Stimulated activated naive B cell treated with anti-CD40 and anti-IgM and Interleukin-4, amounts not matched to agents 10 μg/mL and 1 μg/mL and 100 μg/mL, for 72 hours (primary cell): ENCODE measurements at regions not wholly inside any gene's neighbourhood (a gene's known extent, or its start where the extent isn't known, plus 50 kb on each side); places are given as distances from the start of the nearest gene placed in this dataset.

Source experiments
- ATAC-seq, 2 donors: fragments of 150-1000 bp; cut with Tn5 transposase; replicated peaks; 2 replicates each; pipeline ENCODE4 v1.10.0; 2021; ENCODE audit warnings: moderate library complexity in 1 of 2
- DNase-seq: peaks from one replicate; pipeline ENCODE4 v3.0.0; 2021
- H3K27ac Mint-ChIP-seq: one replicate; pipeline ENCODE4 v1.8.0; 2022; ENCODE audit warnings: mild to moderate bottlenecking, mixed read lengths
- H3K27me3 Mint-ChIP-seq, 2 donors: one replicate each; pipeline ENCODE4 v1.8.0; 2022; ENCODE audit warnings: mixed read lengths in 2 of 2
- H3K36me3 Mint-ChIP-seq, 2 donors: one replicate each; pipeline ENCODE4 v1.8.0; 2022; ENCODE audit warnings: mixed read lengths in 2 of 2, mild to moderate bottlenecking in 1 of 2
- H3K4me1 Mint-ChIP-seq, 2 donors: one replicate each; pipeline ENCODE4 v1.8.0; 2022; ENCODE audit warnings: mixed read lengths in 2 of 2, mild to moderate bottlenecking in 1 of 2
- H3K4me3 Mint-ChIP-seq, 2 donors: one replicate each; pipeline ENCODE4 v1.8.0; 2022; ENCODE audit warnings: mild to moderate bottlenecking in 2 of 2, mixed read lengths in 2 of 2, moderate library complexity in 1 of 2
- H3K9me3 Mint-ChIP-seq, 2 donors: one replicate each; pipeline ENCODE4 v1.8.0; 2022; ENCODE audit warnings: mixed read lengths in 2 of 2, mild to moderate bottlenecking in 1 of 2

GRCh38 chrX:39969819-39970504 is 127.8 kb downstream of the BCOR start:
- DNase-seq (no peak), ATAC-seq (no peak)
- Mint-ChIP-seq H3K4me3 (no peak overlapping the region), H3K27me3 (peaks cover 0 to 7% of the 10 kb centered on the region in 2 donors), H3K9me3 (peaks cover 5% of the 10 kb centered on the region in 2 donors), H3K4me1 (no peaks in the 10 kb centered on the region), H3K27ac (no peak overlapping the region), H3K36me3 (peaks cover 4% of the 10 kb centered on the region in 2 donors)

- no peak overlapping the region for H3K27ac Mint-ChIP-seq
- no peak for DNase-seq
- peaks cover 4% of the 10 kb centered on the region in 2 donors for H3K36me3 Mint-ChIP-seq
- no peaks in the 10 kb centered on the region for H3K4me1 Mint-ChIP-seq
- ATAC-seq: no peak
- no peak overlapping the region for H3K4me3 Mint-ChIP-seq
- H3K27me3 Mint-ChIP-seq: peaks cover 0 to 7% of the 10 kb centered on the region in 2 donors
- peaks cover 5% of the 10 kb centered on the region in 2 donors for H3K9me3 Mint-ChIP-seq
These were observed 126.0 kb downstream of the BCOR start for GRCh38 chrX:39971760-39972159.

DNA sequence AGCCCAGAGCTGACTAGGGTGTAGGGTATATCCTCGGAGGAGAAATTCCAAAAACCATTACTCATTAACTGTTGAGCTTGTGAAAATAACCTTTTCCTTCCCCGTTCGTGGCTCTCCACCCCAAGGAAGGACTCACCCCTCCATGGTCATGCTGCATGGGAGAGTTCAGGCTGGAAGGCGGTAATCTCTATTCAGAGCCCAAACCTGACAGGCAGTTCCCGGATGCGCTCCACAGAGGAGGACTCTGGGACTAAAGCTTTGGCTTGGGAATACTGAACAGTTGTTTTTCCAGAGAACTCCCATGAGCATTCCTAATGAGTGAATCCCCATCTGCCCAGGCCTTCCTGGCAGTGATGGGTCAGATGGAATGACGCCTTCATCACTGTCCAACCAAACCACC is 125.4 kb downstream of the BCOR start:
- no peak overlapping the region for H3K27ac Mint-ChIP-seq
- H3K4me1 Mint-ChIP-seq: no peaks in the 10 kb centered on the region
- H3K36me3 Mint-ChIP-seq: peaks cover 4% of the 10 kb centered on the region in 2 donors
- DNase-seq: no peak
- H3K27me3 Mint-ChIP-seq: peaks cover 0 to 7% of the 10 kb centered on the region in 2 donors
- ATAC-seq: no peak
- no peak overlapping the region for H3K4me3 Mint-ChIP-seq
- H3K9me3 Mint-ChIP-seq: peaks cover 5% of the 10 kb centered on the region in 2 donors

DNA sequence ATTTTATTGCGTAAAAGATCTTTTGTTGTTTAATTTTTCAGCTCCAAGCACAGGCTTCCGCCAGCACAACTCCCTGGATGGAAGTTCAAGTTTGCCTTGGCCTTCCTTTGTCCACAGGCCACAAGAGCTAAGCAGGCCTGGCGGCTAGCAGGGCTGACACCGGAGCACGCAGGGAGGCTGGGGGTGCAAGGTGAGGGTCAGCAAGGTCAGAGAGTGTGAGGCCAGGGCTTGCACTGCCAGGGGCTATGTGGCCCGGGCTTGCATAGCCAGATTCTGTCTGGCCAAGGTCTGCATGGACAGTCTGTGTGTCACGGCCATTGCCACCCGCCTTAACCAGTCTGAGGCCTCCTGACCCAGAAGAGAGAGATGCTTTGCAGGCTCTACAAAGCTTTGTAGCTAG is 123.9 kb downstream of the BCOR start:
- Mint-ChIP-seq H3K9me3 (peaks cover 5% of the 10 kb centered on the region in 2 donors), H3K36me3 (peaks cover 4% of the 10 kb centered on the region in 2 donors), H3K4me1 (no peaks in the 10 kb centered on the region), H3K27me3 (peaks cover 0 to 3% of the 10 kb centered on the region in 2 donors), H3K27ac (no peak overlapping the region), H3K4me3 (no peak overlapping the region)
- ATAC-seq (no peak), DNase-seq (no peak)

- Mint-ChIP-seq H3K4me1 (no peaks in the 10 kb centered on the region), H3K9me3 (peaks cover 5% of the 10 kb centered on the region in 2 donors), H3K27ac (no peak overlapping the region), H3K36me3 (peaks cover 4% of the 10 kb centered on the region in 2 donors), H3K4me3 (no peak overlapping the region), H3K27me3 (peaks cover 0 to 3% of the 10 kb centered on the region in 2 donors)
- DNase-seq (no peak), ATAC-seq (no peak)
These were observed 123.5 kb downstream of the BCOR start for GRCh38 chrX:39974270-39974669.

- ATAC-seq (no peak), DNase-seq (no peak)
- no peaks in the 10 kb centered on the region for H3K4me1 Mint-ChIP-seq
- H3K9me3 Mint-ChIP-seq: peaks cover 5% of the 10 kb centered on the region in 2 donors
- no peak overlapping the region for H3K4me3 Mint-ChIP-seq
- H3K36me3 Mint-ChIP-seq: peaks cover 4% of the 10 kb centered on the region in 2 donors
- H3K27ac Mint-ChIP-seq: no peak overlapping the region
- H3K27me3 Mint-ChIP-seq: peaks cover 0 to 3% of the 10 kb centered on the region in 2 donors
These were observed 122.4 kb downstream of the BCOR start for GRCh38 chrX:39975101-39975925.

GRCh38 chrX:39981946-39982345 is 115.8 kb downstream of the BCOR start:
- H3K27ac Mint-ChIP-seq: no peak overlapping the region
- DNase-seq (no peak), ATAC-seq (no peak)
- no peaks in the 10 kb centered on the region for H3K9me3 Mint-ChIP-seq
- H3K36me3 Mint-ChIP-seq: no peaks in the 10 kb centered on the region
- H3K27me3 Mint-ChIP-seq: peaks cover 0 to 9% of the 10 kb centered on the region in 2 donors
- peaks cover 0 to 3% of the 10 kb centered on the region in 2 donors for H3K4me1 Mint-ChIP-seq
- H3K4me3 Mint-ChIP-seq: no peak overlapping the region

DNA sequence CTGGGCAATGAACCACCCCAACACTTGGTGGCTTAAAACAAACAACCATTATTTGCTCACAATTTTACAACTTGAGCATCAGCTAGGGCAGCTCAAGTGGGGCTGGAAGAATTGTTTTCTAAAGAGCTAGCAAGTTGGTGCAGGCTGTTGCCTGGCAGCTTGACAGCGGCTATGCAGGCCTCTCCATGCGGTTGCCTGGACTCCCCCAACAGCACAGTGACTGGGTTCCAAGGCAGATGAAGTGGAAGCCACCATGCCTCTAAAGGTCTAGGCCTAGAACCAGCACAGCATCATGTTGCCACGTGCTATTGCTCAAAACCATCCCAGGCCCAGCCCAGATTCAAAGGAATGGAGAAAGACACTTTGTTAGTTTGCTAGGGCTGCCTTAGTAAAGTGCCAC is 114.8 kb downstream of the BCOR start:
- ATAC-seq (no peak), DNase-seq (no peak)
- Mint-ChIP-seq H3K4me1 (peaks cover 0 to 3% of the 10 kb centered on the region in 2 donors), H3K9me3 (no peaks in the 10 kb centered on the region), H3K36me3 (no peaks in the 10 kb centered on the region), H3K4me3 (no peak overlapping the region), H3K27me3 (peaks cover 0 to 9% of the 10 kb centered on the region in 2 donors), H3K27ac (no peak overlapping the region)

- no peak for DNase-seq
- Mint-ChIP-seq H3K27ac (no peak overlapping the region), H3K36me3 (no peaks in the 10 kb centered on the region), H3K4me1 (peaks cover 0 to 3% of the 10 kb centered on the region in 2 donors), H3K9me3 (no peaks in the 10 kb centered on the region), H3K4me3 (no peak overlapping the region), H3K27me3 (peaks cover 0 to 9% of the 10 kb centered on the region in 2 donors)
- no peak for ATAC-seq
These were observed 114.0 kb downstream of the BCOR start for GRCh38 chrX:39983715-39984114.

DNA sequence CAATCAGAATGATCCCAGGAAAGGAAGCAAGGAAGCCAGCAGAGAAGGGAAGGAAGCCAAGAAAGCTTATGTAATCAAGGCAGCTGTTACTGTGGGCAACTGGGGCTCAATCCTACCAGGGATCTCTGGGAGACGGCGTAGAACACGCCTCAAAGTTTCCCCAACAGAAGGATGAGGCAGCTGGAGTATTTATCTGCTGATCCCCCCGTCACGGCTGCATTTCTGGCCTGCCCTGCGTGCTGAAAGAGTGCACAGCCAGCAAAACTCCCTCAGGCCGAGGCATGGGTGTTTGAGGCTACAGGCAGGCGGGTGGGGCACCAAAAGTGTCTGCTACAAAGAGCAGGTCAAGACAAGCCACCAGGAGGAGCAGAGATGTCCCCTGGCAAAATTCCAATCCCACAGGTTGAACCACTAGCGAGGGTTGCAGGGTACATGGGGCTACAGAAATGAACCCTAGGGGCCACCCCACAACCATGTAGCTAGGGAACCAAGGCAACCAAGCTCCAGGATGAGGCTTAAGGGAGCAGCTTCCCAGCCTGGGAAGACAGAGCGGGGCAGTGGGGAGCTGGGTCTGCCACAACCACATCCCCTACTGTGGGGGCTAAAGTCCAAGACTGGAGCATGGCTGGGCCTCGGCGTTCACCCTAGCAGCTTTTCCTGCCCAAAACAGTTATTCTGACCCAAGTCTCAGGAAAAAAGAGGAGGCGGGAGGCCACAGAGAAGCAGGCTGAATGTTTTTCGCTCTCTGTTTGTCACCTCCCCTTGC is 113.4 kb downstream of the BCOR start:
- ATAC-seq (no peak), DNase-seq (no peak)
- H3K4me3 Mint-ChIP-seq: no peak overlapping the region
- H3K27ac Mint-ChIP-seq: no peak overlapping the region
- peaks cover 0 to 9% of the 10 kb centered on the region in 2 donors for H3K27me3 Mint-ChIP-seq
- peaks cover 0 to 3% of the 10 kb centered on the region in 2 donors for H3K4me1 Mint-ChIP-seq
- H3K9me3 Mint-ChIP-seq: no peaks in the 10 kb centered on the region
- H3K36me3 Mint-ChIP-seq: no peaks in the 10 kb centered on the region

DNA sequence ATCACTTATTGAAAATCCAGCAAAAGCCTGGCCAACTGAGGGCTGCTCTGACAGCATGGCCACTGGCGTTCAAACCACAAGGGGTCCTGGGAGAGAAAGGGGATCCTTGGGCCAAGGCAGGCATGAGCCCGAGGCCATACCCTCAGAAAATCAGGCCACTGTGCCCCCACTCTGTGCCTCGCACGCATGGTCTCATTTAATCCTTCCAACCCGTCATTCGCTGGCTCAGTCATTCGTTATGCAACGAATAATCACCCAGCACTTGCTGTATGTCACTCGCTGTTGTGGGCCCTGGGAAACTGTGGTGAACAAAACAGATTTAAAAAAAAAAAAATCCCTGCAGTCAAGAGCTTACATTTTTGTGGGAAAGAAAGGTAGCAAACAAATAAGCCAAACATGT is 112.7 kb downstream of the BCOR start:
- ATAC-seq: no peak

GRCh38 chrX:39985551-39985950 is 112.2 kb downstream of the BCOR start:
- ATAC-seq: no peak
- DNase-seq: no peak
- Mint-ChIP-seq H3K4me3 (no peak overlapping the region), H3K4me1 (peaks cover 0 to 3% of the 10 kb centered on the region in 2 donors), H3K27ac (no peak overlapping the region), H3K36me3 (no peaks in the 10 kb centered on the region), H3K9me3 (no peaks in the 10 kb centered on the region), H3K27me3 (peaks cover 5 to 17% of the 10 kb centered on the region in 2 donors)

More for the DNA sequence above, 112.7 kb downstream of the BCOR start:
- Mint-ChIP-seq H3K9me3 (no peaks in the 10 kb centered on the region), H3K4me3 (no peak overlapping the region), H3K27ac (no peak overlapping the region), H3K4me1 (peaks cover 0 to 3% of the 10 kb centered on the region in 2 donors), H3K36me3 (no peaks in the 10 kb centered on the region), H3K27me3 (peaks cover under 1 to 14% of the 10 kb centered on the region in 2 donors)
- no peak for DNase-seq

DNA sequence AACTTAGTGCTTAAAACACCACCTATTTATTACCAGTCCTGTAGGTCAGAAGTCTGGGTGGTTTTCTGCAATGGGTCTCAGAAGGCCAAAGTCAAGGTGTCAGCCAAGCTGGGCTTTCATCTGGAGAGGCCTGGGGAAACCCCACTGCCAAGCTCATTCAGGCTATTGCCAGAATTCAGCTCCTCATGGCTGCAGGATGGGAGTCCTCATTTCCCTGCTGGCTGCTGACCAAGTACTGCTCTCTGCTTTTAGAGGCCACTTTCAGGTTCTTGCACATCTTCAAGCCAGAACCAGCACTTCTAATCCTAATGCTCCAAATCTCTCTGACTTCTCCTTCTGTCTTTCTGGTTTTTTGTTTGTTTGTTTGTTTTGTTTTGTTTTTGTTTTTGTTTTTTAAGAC is 109.3 kb downstream of the BCOR start:
- peaks cover 6 to 19% of the 10 kb centered on the region in 2 donors for H3K27me3 Mint-ChIP-seq
- no peak overlapping the region for H3K4me3 Mint-ChIP-seq
- no peaks in the 10 kb centered on the region for H3K4me1 Mint-ChIP-seq
- ATAC-seq (no peak), DNase-seq (no peak)
- no peaks in the 10 kb centered on the region for H3K36me3 Mint-ChIP-seq
- no peak overlapping the region for H3K27ac Mint-ChIP-seq
- H3K9me3 Mint-ChIP-seq: no peaks in the 10 kb centered on the region

GRCh38 chrX:39990388-39990787 is 107.4 kb downstream of the BCOR start:
- no peaks in the 10 kb centered on the region for H3K36me3 Mint-ChIP-seq
- H3K4me1 Mint-ChIP-seq: no peaks in the 10 kb centered on the region
- peaks cover 6 to 22% of the 10 kb centered on the region in 2 donors for H3K27me3 Mint-ChIP-seq
- no peak for DNase-seq
- no peak overlapping the region for H3K4me3 Mint-ChIP-seq
- H3K9me3 Mint-ChIP-seq: no peaks in the 10 kb centered on the region
- no peak for ATAC-seq
- H3K27ac Mint-ChIP-seq: no peak overlapping the region
